CD4-positive, alpha-beta T cell (primary cell): ENCODE measurements at regions not wholly inside any gene's neighbourhood (a gene's known extent, or its start where the extent isn't known, plus 50 kb on each side); places are given as distances from the start of the nearest gene placed in this dataset.

Source experiments
- ATAC-seq: fragments of 200-7000 bp; cut with Tn5 transposase; one replicate; pipeline ENCODE4 v1.10.0; 2022; ENCODE audit warnings: mild to moderate bottlenecking; ENCODE audit not compliant: poor library complexity
- CTCF ChIA-PET: fragments of 350-600 bp; sonication (Branson Sonifier 250); formaldehyde crosslinking; loops from one replicate; lab custom pipeline; 2021; ENCODE audit warnings: antibody characterized with exemption, inconsistent platforms; lab: Charles Lee
- POLR2A ChIA-PET: fragments of 350-600 bp; sonication (Branson Sonifier 250); formaldehyde crosslinking; loops from one replicate; lab custom pipeline; 2021; ENCODE audit warnings: antibody characterized with exemption, inconsistent platforms; lab: Charles Lee
- DNase-seq, 14 experiments: peaks; one replicate each; pipeline ENCODE4 v3.0.0-alpha.2; 2013 to 2020; ENCODE audit warnings: mixed read lengths in 2 of 14
- H3K27ac ChIP-seq, 2 donors: one replicate each; pipeline versions ENCODE4 v1.5.1 to v1.7.0; 2013; ENCODE audit warnings: low read length in 2 of 2, low read depth in 1 of 2, mild to moderate bottlenecking in 1 of 2
- H3K27me3 ChIP-seq, 2 experiments: 1 replicate in 1 of 2; 2 replicates in 1 of 2; pipeline versions ENCODE4 v1.6.1 to v1.7.0; 2013; ENCODE audit warnings: low read length in 2 of 2, control low read depth in 1 of 2, mild to moderate bottlenecking in 1 of 2, moderate library complexity in 1 of 2; ENCODE audit not compliant: insufficient read depth in 2 of 2, control insufficient read depth in 1 of 2
- H3K36me3 ChIP-seq: one replicate; pipeline ENCODE4 v1.6.1; 2013; ENCODE audit warnings: low read length, control low read depth; ENCODE audit not compliant: insufficient read depth
- H3K4me1 ChIP-seq: one replicate; pipeline ENCODE4 v1.6.1; 2013; ENCODE audit warnings: low read length, control low read depth; ENCODE audit not compliant: insufficient read depth
- H3K4me3 ChIP-seq: one replicate; pipeline ENCODE4 v1.5.1; 2013; ENCODE audit warnings: mild to moderate bottlenecking, low read length, moderate library complexity
- H3K9me3 ChIP-seq, 2 experiments: 1 replicate in 1 of 2; 2 replicates in 1 of 2; pipeline versions ENCODE4 v1.6.1 to v1.7.0; 2013; ENCODE audit warnings: low read length in 2 of 2, mild to moderate bottlenecking in 2 of 2, control low read depth in 1 of 2, moderate library complexity in 1 of 2; ENCODE audit not compliant: control insufficient read depth in 1 of 2, insufficient read depth in 1 of 2
- H3K27ac Mint-ChIP-seq: one replicate; pipeline ENCODE4 v1.8.0; 2020; ENCODE audit warnings: mixed read lengths
- H3K27me3 Mint-ChIP-seq: one replicate; pipeline ENCODE4 v1.8.0; 2021; ENCODE audit warnings: mixed read lengths
- H3K36me3 Mint-ChIP-seq: one replicate; pipeline ENCODE4 v1.8.0; 2021; ENCODE audit warnings: low read depth, mixed read lengths
- H3K4me1 Mint-ChIP-seq: one replicate; pipeline ENCODE4 v1.8.0; 2021; ENCODE audit warnings: low read depth, mixed read lengths
- H3K4me3 Mint-ChIP-seq: one replicate; pipeline ENCODE4 v1.8.0; 2020; ENCODE audit warnings: mild to moderate bottlenecking, mixed read lengths
- H3K9me3 Mint-ChIP-seq: one replicate; pipeline ENCODE4 v1.8.0; 2020; ENCODE audit warnings: mixed read lengths
- CTCF ChIP-seq: fragments of 200-600 bp; IDR thresholded peaks from one replicate; pipeline ENCODE4 v1.8.0; 2022; ENCODE audit warnings: antibody characterized with exemption, mild to moderate bottlenecking
- intact Hi-C, 2 experiments: fragments of 100-400 bp; cut with DNase I in 1 of 2; cut with micrococcal nuclease in 1 of 2; formaldehyde crosslinking; loops; one replicate each; pipeline versions ENCODE4 v1.15.1 to v1.9.0; 2023 to 2025; cut with DNase I, micrococcal nuclease

GRCh38 chr5:74413403-74414048 is 227.0 kb downstream of the ENC1 start:
- POLR2A ChIA-PET, result no interaction called here
- DNase-seq (no peak), ATAC-seq (no peak)
- no peaks in the 10 kb centered on the region for H3K36me3 Mint-ChIP-seq
- H3K27me3 Mint-ChIP-seq, result peaks cover 3% of the 10 kb centered on the region
- no peak overlapping the region for H3K4me3 ChIP-seq
- no peak overlapping the region for H3K4me3 Mint-ChIP-seq
- H3K27ac ChIP-seq, result no peak overlapping the region
- H3K27me3 ChIP-seq, result peaks cover 0 to 2% of the 10 kb centered on the region in 2 experiments
- H3K9me3 ChIP-seq, result no peaks in the 10 kb centered on the region
- peaks cover 7% of the 10 kb centered on the region for H3K4me1 Mint-ChIP-seq
- no peaks in the 10 kb centered on the region for H3K4me1 ChIP-seq
- CTCF ChIA-PET, result no interaction called here
- TF ChIP-seq CTCF, result no peak
- intact Hi-C loops, result no loop called here
- H3K36me3 ChIP-seq, result no peaks in the 10 kb centered on the region
- H3K9me3 Mint-ChIP-seq, result no peaks in the 10 kb centered on the region
- H3K27ac Mint-ChIP-seq, result no peak overlapping the region

GRCh38 chr5:74412066-74412465 is 228.5 kb downstream of the ENC1 start:
- Mint-ChIP-seq H3K9me3 (no peaks in the 10 kb centered on the region), H3K27ac (no peak overlapping the region), H3K36me3 (no peaks in the 10 kb centered on the region), H3K27me3 (peaks cover 3% of the 10 kb centered on the region), H3K4me1 (peaks cover 7% of the 10 kb centered on the region), H3K4me3 (no peak overlapping the region)
- Histone ChIP-seq H3K4me3 (no peak overlapping the region), H3K27me3 (no peaks in the 10 kb centered on the region), H3K4me1 (no peaks in the 10 kb centered on the region), H3K9me3 (no peaks in the 10 kb centered on the region), H3K36me3 (no peaks in the 10 kb centered on the region), H3K27ac (no peak overlapping the region)
- TF ChIP-seq CTCF, result no peak
- intact Hi-C loops, result no loop called here
- ChIA-PET POLR2A (no interaction called here), CTCF (no interaction called here)
- DNase-seq, result no peak
- ATAC-seq, result no peak

GRCh38 chr5:74409712-74410111 is 230.8 kb downstream of the ENC1 start:
- CTCF ChIA-PET, result no interaction called here
- no peaks in the 10 kb centered on the region for H3K9me3 ChIP-seq
- intact Hi-C loops, result no loop called here
- Mint-ChIP-seq H3K27me3 (peaks cover 3% of the 10 kb centered on the region), H3K36me3 (no peaks in the 10 kb centered on the region), H3K4me3 (no peak overlapping the region), H3K9me3 (no peaks in the 10 kb centered on the region), H3K4me1 (no peaks in the 10 kb centered on the region), H3K27ac (no peak overlapping the region)
- H3K36me3 ChIP-seq, result no peaks in the 10 kb centered on the region
- DNase-seq (no peak), ATAC-seq (no peak)
- no peak overlapping the region for H3K4me3 ChIP-seq
- no peak overlapping the region for H3K27ac ChIP-seq
- TF ChIP-seq CTCF, result no peak
- H3K4me1 ChIP-seq, result no peaks in the 10 kb centered on the region
- POLR2A ChIA-PET, result no interaction called here
- no peaks in the 10 kb centered on the region for H3K27me3 ChIP-seq
